ENCODE measurements at regions not wholly inside any gene's neighbourhood (a gene's known extent, or its start where the extent isn't known, plus 50 kb on each side); places are given as distances from the start of the nearest gene placed in this dataset.

GRCh38 chr11:69401715-69402114 is 79.7 kb upstream of the LINC01488 start:
- H3K27me3 ChIP-seq (ENCODE audit: insufficient read depth, low read length) = no peaks in the 10 kb centered on the region
- H3K36me3 ChIP-seq (ENCODE audit: insufficient read depth, low read length) = no peaks in the 10 kb centered on the region
- H3K9ac ChIP-seq (ENCODE audit: low read length) = no peak overlapping the region
- H3K4me2 ChIP-seq (ENCODE audit: low read length) = no peak overlapping the region
- no peak overlapping the region for H3K4me3 ChIP-seq (ENCODE audit: insufficient read depth, low read depth, low read length)
- peaks cover 14% of the 10 kb centered on the region for H3K4me1 ChIP-seq (ENCODE audit: insufficient read depth, low read length)
- peaks cover 6% of the 10 kb centered on the region for H3K36me3 Mint-ChIP-seq (ENCODE audit: low read depth, unreplicated experiment)
- no peaks in the 10 kb centered on the region for H3K4me1 Mint-ChIP-seq (ENCODE audit: low read depth, unreplicated experiment)
- H4K20me1 ChIP-seq (ENCODE audit: insufficient read depth, low read length) = no peaks in the 10 kb centered on the region
- H2AFZ ChIP-seq (ENCODE audit: low read depth, low read length) = no peak overlapping the region
- TF ChIP-seq CTCF (IDR thresholded peaks at IDR 0.05; ENCODE audit: insufficient read depth, low read depth, low read length) (no peak), EZH2 (IDR thresholded peaks at IDR 0.05; ENCODE audit: insufficient read depth, low read length) (no peak)
- H3K79me2 ChIP-seq (ENCODE audit: insufficient read depth, low read length) = no peaks in the 10 kb centered on the region
- FAIRE-seq (no peak), DNase-seq (ENCODE audit: low read depth) (no peak)
- H3K9me3 ChIP-seq (ENCODE audit: insufficient read depth, low read depth, low read length) = peaks cover 8% of the 10 kb centered on the region
- peaks cover 28% of the 10 kb centered on the region for H3K9me3 Mint-ChIP-seq (ENCODE audit: unreplicated experiment)
- H3K27me3 Mint-ChIP-seq (ENCODE audit: low read depth, unreplicated experiment) = peaks cover 49% of the 10 kb centered on the region
- no peak overlapping the region for H3K4me3 Mint-ChIP-seq (ENCODE audit: unreplicated experiment)
- no peak overlapping the region for H3K27ac Mint-ChIP-seq (ENCODE audit: unreplicated experiment)
- H3K27ac ChIP-seq (ENCODE audit: low read depth, low read length) = no peak overlapping the region

GRCh38 chr11:69402251-69402887 is 79.1 kb upstream of the LINC01488 start:
- Histone ChIP-seq H3K4me3 (ENCODE audit: insufficient read depth, low read depth, low read length) (no peak overlapping the region), H2AFZ (ENCODE audit: low read depth, low read length) (no peak overlapping the region), H3K27me3 (ENCODE audit: insufficient read depth, low read length) (no peaks in the 10 kb centered on the region), H4K20me1 (ENCODE audit: insufficient read depth, low read length) (no peaks in the 10 kb centered on the region), H3K9ac (ENCODE audit: low read length) (no peak overlapping the region), H3K79me2 (ENCODE audit: insufficient read depth, low read length) (no peaks in the 10 kb centered on the region), H3K4me1 (ENCODE audit: insufficient read depth, low read length) (peaks cover 14% of the 10 kb centered on the region), H3K9me3 (ENCODE audit: insufficient read depth, low read depth, low read length) (peaks cover 8% of the 10 kb centered on the region), H3K36me3 (ENCODE audit: insufficient read depth, low read length) (no peaks in the 10 kb centered on the region), H3K4me2 (ENCODE audit: low read length) (no peak overlapping the region), H3K27ac (ENCODE audit: low read depth, low read length) (no peak overlapping the region)
- FAIRE-seq (no peak), DNase-seq (ENCODE audit: low read depth) (no peak)
- Mint-ChIP-seq H3K9me3 (ENCODE audit: unreplicated experiment) (peaks cover 28% of the 10 kb centered on the region), H3K27ac (ENCODE audit: unreplicated experiment) (no peak overlapping the region), H3K27me3 (ENCODE audit: low read depth, unreplicated experiment) (peaks cover 46% of the 10 kb centered on the region), H3K36me3 (ENCODE audit: low read depth, unreplicated experiment) (peaks cover 6% of the 10 kb centered on the region), H3K4me1 (ENCODE audit: low read depth, unreplicated experiment) (no peaks in the 10 kb centered on the region), H3K4me3 (ENCODE audit: unreplicated experiment) (no peak overlapping the region)
- TF ChIP-seq CTCF (IDR thresholded peaks at IDR 0.05; ENCODE audit: insufficient read depth, low read depth, low read length) (no peak), EZH2 (IDR thresholded peaks at IDR 0.05; ENCODE audit: insufficient read depth, low read length) (no peak)

GRCh38 chr11:69403556-69404215 is 77.8 kb upstream of the LINC01488 start:
- H3K9ac ChIP-seq (ENCODE audit: low read length) = no peak overlapping the region
- Mint-ChIP-seq H3K4me1 (ENCODE audit: low read depth, unreplicated experiment) (no peaks in the 10 kb centered on the region), H3K36me3 (ENCODE audit: low read depth, unreplicated experiment) (peaks cover 6% of the 10 kb centered on the region), H3K27me3 (ENCODE audit: low read depth, unreplicated experiment) (peaks cover 50% of the 10 kb centered on the region), H3K4me3 (ENCODE audit: unreplicated experiment) (no peak overlapping the region), H3K9me3 (ENCODE audit: unreplicated experiment) (peaks cover 25% of the 10 kb centered on the region), H3K27ac (ENCODE audit: unreplicated experiment) (no peak overlapping the region)
- TF ChIP-seq CTCF (IDR thresholded peaks at IDR 0.05; ENCODE audit: insufficient read depth, low read depth, low read length) (no peak), EZH2 (IDR thresholded peaks at IDR 0.05; ENCODE audit: insufficient read depth, low read length) (no peak)
- H3K4me1 ChIP-seq (ENCODE audit: insufficient read depth, low read length) = peaks cover 9% of the 10 kb centered on the region
- H3K9me3 ChIP-seq (ENCODE audit: insufficient read depth, low read depth, low read length) = peaks cover 8% of the 10 kb centered on the region
- FAIRE-seq = no peak
- peak; percentile 32 for DNase-seq (ENCODE audit: low read depth)
- H3K4me3 ChIP-seq (ENCODE audit: insufficient read depth, low read depth, low read length) = no peak overlapping the region
- no peaks in the 10 kb centered on the region for H3K79me2 ChIP-seq (ENCODE audit: insufficient read depth, low read length)
- H3K36me3 ChIP-seq (ENCODE audit: insufficient read depth, low read length) = no peaks in the 10 kb centered on the region
- no peak overlapping the region for H3K4me2 ChIP-seq (ENCODE audit: low read length)
- no peaks in the 10 kb centered on the region for H3K27me3 ChIP-seq (ENCODE audit: insufficient read depth, low read length)
- no peak overlapping the region for H3K27ac ChIP-seq (ENCODE audit: low read depth, low read length)
- no peak overlapping the region for H2AFZ ChIP-seq (ENCODE audit: low read depth, low read length)
- no peaks in the 10 kb centered on the region for H4K20me1 ChIP-seq (ENCODE audit: insufficient read depth, low read length)

All from astrocyte (in vitro differentiated cells and primary cell).